ENCODE measurements at regions not wholly inside any gene's neighbourhood (a gene's known extent, or its start where the extent isn't known, plus 50 kb on each side); places are given as distances from the start of the nearest gene placed in this dataset.
"Not testable (repeated sequence)": the region's sequence is repeated elsewhere in the genome, so short reads cannot be mapped to it uniquely, and the experiment has no call there.

DNA sequence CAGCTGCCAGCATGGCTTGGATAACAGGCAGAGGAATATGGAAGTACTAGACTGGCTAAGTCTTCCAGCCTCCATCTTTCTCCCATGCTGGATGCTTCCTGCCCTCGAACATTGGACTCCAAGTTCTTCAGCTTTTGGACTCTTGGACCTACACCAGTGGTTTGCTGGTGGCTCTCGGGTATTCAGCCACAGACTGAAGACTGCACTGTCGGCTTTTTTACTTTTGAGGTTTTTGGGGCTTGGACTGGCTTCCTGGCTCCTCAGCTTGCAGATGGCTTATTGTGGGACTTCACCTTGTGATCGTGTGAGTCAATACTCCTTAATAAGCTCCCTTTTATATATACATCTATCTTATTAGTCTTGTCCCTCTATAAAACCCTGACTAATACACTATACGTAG, 667.6 kb upstream of the NRG3 start:
- not testable (repeated sequence) for TF ChIP-seq CTCF (IDR thresholded peaks at IDR 0.05); POLR2A (IDR thresholded peaks at IDR 0.05; ENCODE audit: low read depth)

All from esophagus muscularis mucosa (tissue), 3 donors.